H1 (cell line): ENCODE measurements at regions not wholly inside any gene's neighbourhood (a gene's known extent, or its start where the extent isn't known, plus 50 kb on each side); places are given as distances from the start of the nearest gene placed in this dataset.
"Not testable (repeated sequence)": the region's sequence is repeated elsewhere in the genome, so short reads cannot be mapped to it uniquely, and the experiment has no call there.

Experiments used
- CTCF ChIA-PET: fragments of 300-600 bp; sonication (Branson Sonifier 250); formaldehyde crosslinking; loops from one replicate; lab custom pipeline; 2021; ENCODE audit not compliant: partially characterized antibody; lab: Charles Lee
- POLR2A ChIA-PET: fragments of 300-600 bp; sonication (Branson Sonifier 250); formaldehyde crosslinking; loops from one replicate; lab custom pipeline; 2021; ENCODE audit warnings: inconsistent platforms; ENCODE audit not compliant: partially characterized antibody; lab: Charles Lee
- DNase-seq, 2 experiments: peaks; one replicate each; pipeline versions ENCODE4 v3.0.0 to v3.0.0-alpha.2; 2010 to 2022; ENCODE audit warnings: low spot score in 2 of 2, low read depth in 1 of 2, mixed read lengths in 1 of 2
- FAIRE-seq: peaks from 2 replicates; lab custom pipeline; 2011; peaks lifted over from hg19 to GRCh38; lab: Jason Lieb, UNC
- H2AFZ ChIP-seq: 2 replicates; pipeline ENCODE4 v1.8.1; 2012; ENCODE audit warnings: low read length, inconsistent platforms
- H2AK5ac ChIP-seq: 2 replicates; pipeline ENCODE4 v1.6.1; 2013; ENCODE audit warnings: low read depth, low read length
- H2BK120ac ChIP-seq: replicated peaks from 2 replicates; pipeline ENCODE3; 2013; ENCODE audit warnings: low read depth, low read length, inconsistent platforms
- H2BK12ac ChIP-seq: 2 replicates; pipeline ENCODE4 v1.6.1; 2013; ENCODE audit warnings: low read depth, low read length
- H2BK15ac ChIP-seq: 2 replicates; pipeline ENCODE4 v1.6.1; 2013; ENCODE audit warnings: low read length
- H2BK20ac ChIP-seq: 2 replicates; pipeline ENCODE4 v1.6.1; 2013; ENCODE audit warnings: low read length
- H2BK5ac ChIP-seq: 2 replicates; pipeline ENCODE4 v1.6.1; 2013; ENCODE audit warnings: low read depth, low read length
- H3K14ac ChIP-seq: 2 replicates; pipeline ENCODE4 v1.6.1; 2013; ENCODE audit warnings: inconsistent platforms; ENCODE audit not compliant: insufficient read length
- H3K18ac ChIP-seq: 2 replicates; pipeline ENCODE4 v1.6.1; 2013; ENCODE audit warnings: low read length; ENCODE audit errors: extremely low read depth
- H3K23ac ChIP-seq: 2 replicates; pipeline ENCODE4 v1.6.1; 2013; ENCODE audit warnings: inconsistent platforms; ENCODE audit not compliant: insufficient read length
- H3K23me2 ChIP-seq: 2 replicates; pipeline ENCODE4 v1.6.1; 2013; ENCODE audit warnings: low read depth, low read length
- H3K27ac ChIP-seq: 2 replicates; pipeline ENCODE4 v1.6.1; 2011; ENCODE audit warnings: low read depth, low read length, inconsistent platforms
- H3K27me3 ChIP-seq, 4 experiments: replicated peaks in 1 of 4; 1 replicate in 1 of 4; 2 replicates in 3 of 4; pipeline versions ENCODE4 v1.6.1 to v1.8.1; 2011 to 2013; ENCODE audit warnings: low read length in 3 of 4, mild to moderate bottlenecking in 3 of 4, inconsistent platforms in 2 of 4, mixed read lengths in 2 of 4, moderate library complexity in 1 of 4; ENCODE audit not compliant: control insufficient read depth in 3 of 4, insufficient read depth in 3 of 4; ENCODE audit errors: extremely low read depth in 1 of 4
- H3K36me3 ChIP-seq, 4 experiments: 2 replicates each; pipeline versions ENCODE4 v1.6.1 to v1.8.1; 2011 to 2013; ENCODE audit warnings: mild to moderate bottlenecking in 4 of 4, low read length in 3 of 4, moderate library complexity in 2 of 4, control low read depth in 1 of 4, inconsistent platforms in 1 of 4; ENCODE audit not compliant: insufficient read depth in 4 of 4, control insufficient read depth in 2 of 4
- H3K4ac ChIP-seq: replicated peaks from 2 replicates; pipeline ENCODE3; 2013; ENCODE audit warnings: low read length, low read depth, mixed read lengths, inconsistent platforms; ENCODE audit not compliant: insufficient read length
- H3K4me1 ChIP-seq, 4 experiments: replicated peaks in 1 of 4; 1 replicate in 1 of 4; 2 replicates in 3 of 4; pipeline versions ENCODE4 v1.6.1 to v1.8.1; 2011 to 2013; ENCODE audit warnings: low read length in 3 of 4, inconsistent platforms in 2 of 4, mixed read lengths in 1 of 4; ENCODE audit not compliant: insufficient read depth in 4 of 4, control insufficient read depth in 3 of 4
- H3K4me2 ChIP-seq, 2 experiments: 2 replicates each; pipeline versions ENCODE4 v1.6.1 to v1.8.1; 2011 to 2013; ENCODE audit warnings: low read depth in 2 of 2, low read length in 2 of 2, control low read depth in 1 of 2, inconsistent platforms in 1 of 2, mild to moderate bottlenecking in 1 of 2; ENCODE audit not compliant: insufficient read depth in 1 of 2
- H3K4me3 ChIP-seq, 4 experiments: fragments of 200-600, 300-600 bp in 1 of 4; sonication (generic), shearing (Covaris generic), sonication (Bioruptor Twin) in 1 of 4; 2 replicates each; pipeline versions ENCODE4 v1.5.1 to v1.8.1; 2011 to 2016; ENCODE audit warnings: low read length in 4 of 4, low read depth in 3 of 4, control low read depth in 2 of 4, inconsistent platforms in 2 of 4, mild to moderate bottlenecking in 2 of 4, mixed read lengths in 1 of 4, moderate library complexity in 1 of 4; ENCODE audit not compliant: insufficient read depth in 2 of 4; ENCODE audit errors: extremely low read depth in 1 of 4
- H3K56ac ChIP-seq: replicated peaks from 2 replicates; pipeline ENCODE3; 2013; ENCODE audit warnings: low read depth, mild to moderate bottlenecking, mixed read lengths, low read length, inconsistent platforms; ENCODE audit not compliant: insufficient read length
- H3K79me1 ChIP-seq: 2 replicates; pipeline ENCODE4 v1.6.1; 2013; ENCODE audit warnings: low read depth, low read length, control low read depth
- H3K79me2 ChIP-seq, 2 experiments: 2 replicates each; pipeline versions ENCODE4 v1.6.1 to v1.8.1; 2012 to 2013; ENCODE audit warnings: low read length in 2 of 2, mild to moderate bottlenecking in 2 of 2, inconsistent platforms in 1 of 2; ENCODE audit not compliant: insufficient read depth in 2 of 2, control insufficient read depth in 1 of 2
- H3K9ac ChIP-seq, 4 experiments: replicated peaks in 1 of 4; 1 replicate in 1 of 4; 2 replicates in 3 of 4; pipeline versions ENCODE4 v1.6.1 to v1.8.1; 2011 to 2013; ENCODE audit warnings: low read depth in 3 of 4, low read length in 3 of 4, control low read depth in 2 of 4, mild to moderate bottlenecking in 2 of 4, moderate library complexity in 2 of 4, inconsistent platforms in 1 of 4; ENCODE audit errors: extremely low read depth in 1 of 4
- H3K9me3 ChIP-seq, 2 experiments: 2 replicates each; pipeline versions ENCODE4 v1.6.1 to v1.8.1; 2012 to 2013; ENCODE audit warnings: mild to moderate bottlenecking in 2 of 2, moderate library complexity in 2 of 2, control low read depth in 1 of 2, inconsistent platforms in 1 of 2, low read depth in 1 of 2, low read length in 1 of 2, mixed read lengths in 1 of 2; ENCODE audit not compliant: insufficient read depth in 2 of 2
- H4K20me1 ChIP-seq, 2 experiments: replicated peaks in 1 of 2; 2 replicates each; pipeline versions ENCODE3 to v1.8.1; 2011 to 2013; ENCODE audit warnings: inconsistent platforms in 2 of 2, low read length in 2 of 2, mild to moderate bottlenecking in 1 of 2; ENCODE audit not compliant: insufficient read depth in 2 of 2, control insufficient read depth in 1 of 2
- H4K5ac ChIP-seq: 2 replicates; pipeline ENCODE4 v1.6.1; 2013; ENCODE audit warnings: low read length, low read depth, mixed read lengths, inconsistent platforms; ENCODE audit not compliant: insufficient read length
- H4K8ac ChIP-seq: 2 replicates; pipeline ENCODE4 v1.8.0; 2013; ENCODE audit warnings: mild to moderate bottlenecking, moderate library complexity, low read length, inconsistent platforms; ENCODE audit not compliant: insufficient read depth; ENCODE audit errors: extremely low read depth
- H4K91ac ChIP-seq: replicated peaks from 2 replicates; pipeline ENCODE3; 2013; ENCODE audit warnings: low read length, mixed read lengths, inconsistent platforms; ENCODE audit not compliant: insufficient read length
- WGBS, 2 experiments: shearing (Covaris generic) in 1 of 2; methylation state at CpG; one replicate each; pipeline versions ENCODE4 v1.1.6 to v1.1.7; 2013 to 2015; ENCODE audit warnings: low lambda C conversion rate in 2 of 2, mixed read lengths in 2 of 2, inconsistent platforms in 1 of 2, low coverage in 1 of 2, missing lambda C conversion rate in 1 of 2; ENCODE audit not compliant: insufficient replicate concordance in 2 of 2, insufficient coverage in 1 of 2, insufficient read length in 1 of 2; ENCODE audit errors: extremely low coverage in 1 of 2, missing lambda C conversion rate in 1 of 2; 5-methylcytosine and 5-hydroxymethylcytosine counted together

DNA sequence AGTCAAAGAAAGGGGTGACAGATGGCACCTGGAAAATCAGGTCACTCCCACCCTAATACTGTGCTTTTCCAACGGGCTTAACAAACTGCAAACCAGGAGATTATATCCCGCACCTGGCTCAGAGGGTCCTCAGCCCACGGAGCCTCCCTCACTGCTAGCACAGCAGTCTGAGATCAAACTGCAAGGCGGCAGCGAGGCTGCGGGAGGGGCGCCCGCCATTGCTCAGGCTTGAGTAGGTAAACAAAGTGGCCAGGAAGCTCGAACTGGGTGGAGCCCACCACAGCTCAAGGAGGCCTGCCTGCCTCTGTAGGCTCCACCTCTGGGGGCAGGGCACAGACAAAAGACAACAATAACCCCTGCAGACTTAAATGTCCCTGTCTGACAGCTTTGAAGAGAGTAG lies 445.6 kb upstream of the OLFM3 start:
- H3K27ac ChIP-seq, H3K79me2 ChIP-seq, H4K5ac ChIP-seq, H3K9ac ChIP-seq, H2AFZ ChIP-seq, POLR2A ChIA-PET, H4K91ac ChIP-seq, H3K4me1 ChIP-seq, FAIRE-seq, H2AK5ac ChIP-seq, H3K23ac ChIP-seq, H3K23me2 ChIP-seq, H2BK15ac ChIP-seq, H3K4ac ChIP-seq, H2BK20ac ChIP-seq, H3K79me1 ChIP-seq, DNase-seq, H3K56ac ChIP-seq, H4K20me1 ChIP-seq, H2BK12ac ChIP-seq, H2BK120ac ChIP-seq, H3K4me2 ChIP-seq, H3K14ac ChIP-seq, H3K36me3 ChIP-seq, H3K27me3 ChIP-seq, H3K9me3 ChIP-seq, H3K18ac ChIP-seq, H2BK5ac ChIP-seq, H4K8ac ChIP-seq, H3K4me3 ChIP-seq: not testable (repeated sequence)
- 88% methylated on average over 9 of the region's 9 CpGs; no CpG with 5 or more reads in 1 of the 2 experiments for WGBS, 2 experiments
- CTCF ChIA-PET: interaction anchor here (0.7 kb wide), 1 partner anchor 416 kb away, joined by 3 read pairs; no protein-coding TSS in a partner anchor
